Panc1 (cell line): ENCODE measurements at regions not wholly inside any gene's neighbourhood (a gene's known extent, or its start where the extent isn't known, plus 50 kb on each side); places are given as distances from the start of the nearest gene placed in this dataset.

ENCODE experiments used
- ATAC-seq: fragments of 200-7000 bp; cut with Tn5 transposase; 2 replicates; pipeline ENCODE4 v1.9.1; 2020; ENCODE audit warnings: mild to moderate bottlenecking, moderate library complexity
- BruUV-seq: library from RNA; stranded (reverse); fragments of 400-500 nt; replicated peaks from 2 replicates; lab custom pipeline; 2021; lab: Mats Ljungman, UMichigan
- CTCF ChIA-PET: fragments of 300-600 bp; sonication (Branson Sonifier 250); formaldehyde crosslinking; loops from one replicate; lab custom pipeline; 2022; ENCODE audit warnings: antibody characterized with exemption; lab: Charles Lee
- POLR2A ChIA-PET: fragments of 300-600 bp; sonication (Branson Sonifier 250); formaldehyde crosslinking; loops from one replicate; lab custom pipeline; 2022; ENCODE audit warnings: antibody characterized with exemption; lab: Charles Lee
- DNase-seq: peaks from one replicate; pipeline ENCODE4 v3.0.0-alpha.2; 2010; ENCODE audit warnings: low read depth, low spot score
- H3K27ac ChIP-seq: 2 replicates; pipeline ENCODE4 v1.5.1; 2011; ENCODE audit warnings: mild to moderate bottlenecking, low read length, inconsistent platforms
- H3K27me3 ChIP-seq: fragments of 200-500 bp; sonication (Bioruptor generic); 2 replicates; pipeline ENCODE4 v1.6.0; 2014; ENCODE audit warnings: low read length, inconsistent platforms; ENCODE audit not compliant: control insufficient read depth, insufficient read depth
- H3K36me3 ChIP-seq: fragments of 200-500 bp; sonication (Bioruptor generic); 2 replicates; pipeline ENCODE4 v1.5.1; 2014; ENCODE audit warnings: inconsistent platforms, mild to moderate bottlenecking, low read length, moderate library complexity; ENCODE audit not compliant: control insufficient read depth, insufficient read depth
- H3K4me1 ChIP-seq: 2 replicates; pipeline ENCODE4 v1.5.1; 2011; ENCODE audit warnings: inconsistent platforms, mild to moderate bottlenecking, low read length, moderate library complexity; ENCODE audit not compliant: control insufficient read depth, insufficient read depth
- H3K4me3 ChIP-seq, 2 experiments: 2 replicates each; pipeline ENCODE4 v1.5.1; 2011 to 2012; ENCODE audit warnings: low read depth in 2 of 2, low read length in 2 of 2, mild to moderate bottlenecking in 2 of 2, inconsistent platforms in 1 of 2, moderate library complexity in 1 of 2
- H3K9me3 ChIP-seq: fragments of 200-500 bp; sonication (Bioruptor generic); 2 replicates; pipeline ENCODE4 v1.5.1; 2014; ENCODE audit warnings: low read depth, mild to moderate bottlenecking, inconsistent platforms, low read length, moderate library complexity; ENCODE audit not compliant: control insufficient read depth, insufficient read depth
- CTCF ChIP-seq: fragments of 450-650 bp; IDR thresholded peaks from 2 replicates; pipeline ENCODE4 v1.5.1; 2017; ENCODE audit warnings: mild to moderate bottlenecking
- POLR2AphosphoS5 ChIP-seq: IDR thresholded peaks from 2 replicates; pipeline ENCODE4 v1.6.1; 2012; ENCODE audit warnings: mild to moderate bottlenecking, low read depth, low read length, moderate library complexity
- REST ChIP-seq, 2 experiments: IDR thresholded peaks; 2 replicates each; pipeline ENCODE4 v1.6.1; 2011 to 2012; ENCODE audit warnings: low read depth in 2 of 2, control low read depth in 1 of 2, low read length in 1 of 2, mild to moderate bottlenecking in 1 of 2, moderate library complexity in 1 of 2; ENCODE audit not compliant: insufficient read depth in 1 of 2
- SIN3A ChIP-seq: IDR thresholded peaks from 2 replicates; pipeline ENCODE4 v1.6.1; 2012; ENCODE audit warnings: low read depth, mild to moderate bottlenecking, low read length, moderate library complexity, borderline replicate concordance; ENCODE audit not compliant: insufficient read depth
- TCF7L2 ChIP-seq: IDR thresholded peaks from 2 replicates; pipeline ENCODE4 v1.6.1; 2011; ENCODE audit warnings: mild to moderate bottlenecking, low read depth, low read length, inconsistent platforms
- in situ Hi-C: cut with HindIII; loops from 2 replicates; pipeline ENCODE4 v1.10.0; 2016; ENCODE audit warnings: low sequenced_read_pairs, low pct_unique_long_range_greater_than_20kb
- intact Hi-C: fragments of 100-400 bp; cut with micrococcal nuclease; formaldehyde crosslinking; loops from one replicate; pipeline ENCODE4 v1.10.0; 2022; ENCODE audit not compliant: unreplicated experiment

GRCh38 chr14:104355101-104356019 lies 217.0 kb downstream of the KIF26A start:
- POLR2A ChIA-PET: no interaction called here
- Histone ChIP-seq H3K27ac (no peak overlapping the region), H3K27me3 (no peaks in the 10 kb centered on the region), H3K4me3 (no peak overlapping the region), H3K36me3 (no peaks in the 10 kb centered on the region), H3K9me3 (no peaks in the 10 kb centered on the region), H3K4me1 (no peaks in the 10 kb centered on the region)
- ATAC-seq (no peak), DNase-seq (no peak)
- CTCF ChIA-PET: interaction anchor here (0.6 kb wide), 1 partner anchor 658 kb away, joined by 3 read pairs; no protein-coding TSS in a partner anchor
- in situ Hi-C loops (no loop called here), intact Hi-C loops (no loop called here)
- TF ChIP-seq TCF7L2 (no peak), REST (IDR thresholded peaks at IDR 0.05; ENCODE audit: insufficient read depth in 1 of 2, low read depth in 2 of 2, low read length in 1 of 2) (no peak), POLR2AphosphoS5 (no peak), CTCF (no peak)
- no TSS peak for BruUV-seq

- Histone ChIP-seq H3K27ac (no peak overlapping the region), H3K9me3 (no peaks in the 10 kb centered on the region), H3K4me3 (no peak overlapping the region), H3K27me3 (no peaks in the 10 kb centered on the region), H3K4me1 (no peaks in the 10 kb centered on the region), H3K36me3 (no peaks in the 10 kb centered on the region)
- ChIA-PET CTCF (interaction anchor here (0.7 kb wide), 1 partner anchor 207 kb away, joined by 16 read pairs; no protein-coding TSS in a partner anchor), POLR2A (no interaction called here)
- intact Hi-C loops: no loop called here
- in situ Hi-C loops: no loop called here
- TF ChIP-seq POLR2AphosphoS5 (no peak), SIN3A (no peak), CTCF (no peak), TCF7L2 (no peak)
- DNase-seq (no peak), ATAC-seq (no peak; the same call in 1 of the 2 replicates)
- no TSS peak for BruUV-seq
Measured at GRCh38 chr14:104356020-104356737, 217.8 kb downstream of the KIF26A start.
